ENCODE measurements at regions not wholly inside any gene's neighbourhood (a gene's known extent, or its start where the extent isn't known, plus 50 kb on each side); places are given as distances from the start of the nearest gene placed in this dataset.

DNA sequence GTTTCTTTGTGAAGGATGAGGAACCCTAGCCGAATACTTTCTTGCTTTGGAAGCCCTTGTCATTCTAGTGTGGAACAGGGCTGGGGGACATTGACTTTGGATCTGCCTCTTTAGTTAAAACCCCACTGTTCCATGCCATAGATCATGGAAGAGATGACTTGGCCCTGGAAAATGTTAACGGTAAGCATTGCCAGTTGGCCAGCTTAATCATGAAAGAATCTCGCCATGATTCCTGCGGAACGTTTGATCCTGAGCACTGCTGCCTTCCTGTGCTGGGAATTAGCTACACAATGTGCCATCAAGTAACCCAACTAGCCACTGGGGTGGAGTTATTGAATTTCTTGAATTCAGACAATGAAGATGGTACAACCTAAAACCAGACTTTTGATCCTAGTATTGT is 177.6 kb upstream of the FZD8 start:
- TF ChIP-seq, protein P1, sequence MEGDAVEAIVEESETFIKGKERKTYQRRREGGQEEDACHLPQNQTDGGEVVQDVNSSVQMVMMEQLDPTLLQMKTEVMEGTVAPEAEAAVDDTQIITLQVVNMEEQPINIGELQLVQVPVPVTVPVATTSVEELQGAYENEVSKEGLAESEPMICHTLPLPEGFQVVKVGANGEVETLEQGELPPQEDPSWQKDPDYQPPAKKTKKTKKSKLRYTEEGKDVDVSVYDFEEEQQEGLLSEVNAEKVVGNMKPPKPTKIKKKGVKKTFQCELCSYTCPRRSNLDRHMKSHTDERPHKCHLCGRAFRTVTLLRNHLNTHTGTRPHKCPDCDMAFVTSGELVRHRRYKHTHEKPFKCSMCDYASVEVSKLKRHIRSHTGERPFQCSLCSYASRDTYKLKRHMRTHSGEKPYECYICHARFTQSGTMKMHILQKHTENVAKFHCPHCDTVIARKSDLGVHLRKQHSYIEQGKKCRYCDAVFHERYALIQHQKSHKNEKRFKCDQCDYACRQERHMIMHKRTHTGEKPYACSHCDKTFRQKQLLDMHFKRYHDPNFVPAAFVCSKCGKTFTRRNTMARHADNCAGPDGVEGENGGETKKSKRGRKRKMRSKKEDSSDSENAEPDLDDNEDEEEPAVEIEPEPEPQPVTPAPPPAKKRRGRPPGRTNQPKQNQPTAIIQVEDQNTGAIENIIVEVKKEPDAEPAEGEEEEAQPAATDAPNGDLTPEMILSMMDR (conservative IDR thresholded peaks at IDR 0.05 in 1 of 2, IDR thresholded peaks at IDR 0.05 in 1 of 2; ENCODE audit: low read depth in 1 of 2, low read length in 2 of 2) = no peak
- no peak for TF ChIP-seq EZH2 (IDR thresholded peaks at IDR 0.05; ENCODE audit: low read length, missing control alignments)

Data from fibroblast of lung (primary cell).